CD14-positive monocyte (primary cell): ENCODE measurements at regions not wholly inside any gene's neighbourhood (a gene's known extent, or its start where the extent isn't known, plus 50 kb on each side); places are given as distances from the start of the nearest gene placed in this dataset.

Source experiments
- DNase-seq, 3 donors: peaks; one replicate each; pipeline ENCODE4 v3.0.0-alpha.2; 2011 to 2022
- H2AFZ ChIP-seq: 2 replicates; pipeline ENCODE4 v1.6.0; 2012; ENCODE audit warnings: mild to moderate bottlenecking, low read depth, low read length, inconsistent platforms; ENCODE audit not compliant: insufficient read depth, poor library complexity, severe bottlenecking
- H3K27ac ChIP-seq, 2 donors: 1 replicate in 1 of 2; 2 replicates in 1 of 2; pipeline ENCODE4 v1.5.1; 2012 to 2013; ENCODE audit warnings: low read length in 2 of 2, control low read depth in 1 of 2, inconsistent platforms in 1 of 2, low read depth in 1 of 2, mild to moderate bottlenecking in 1 of 2
- H3K27me3 ChIP-seq, 2 donors: one replicate each; pipeline versions ENCODE4 v1.6.0 to v1.6.1; 2011 to 2013; ENCODE audit warnings: low read length in 2 of 2; ENCODE audit not compliant: control insufficient read depth in 2 of 2, insufficient read depth in 2 of 2
- H3K36me3 ChIP-seq, 2 donors: replicated peaks in 1 of 2; 1 replicate in 1 of 2; 2 replicates in 1 of 2; pipeline versions ENCODE4 v1.5.1 to v1.6.1; 2012 to 2013; ENCODE audit warnings: low read length in 2 of 2, control low read depth in 1 of 2, inconsistent platforms in 1 of 2, mild to moderate bottlenecking in 1 of 2; ENCODE audit not compliant: insufficient read depth in 2 of 2, control insufficient read depth in 1 of 2
- H3K4me1 ChIP-seq, 2 donors: 1 replicate in 1 of 2; 2 replicates in 1 of 2; pipeline versions ENCODE4 v1.5.1 to v1.6.1; 2012 to 2013; ENCODE audit warnings: low read length in 2 of 2, control low read depth in 1 of 2, inconsistent platforms in 1 of 2, mild to moderate bottlenecking in 1 of 2, moderate library complexity in 1 of 2; ENCODE audit not compliant: insufficient read depth in 2 of 2, control insufficient read depth in 1 of 2
- H3K4me2 ChIP-seq: replicated peaks from 2 replicates; pipeline ENCODE3; 2012; ENCODE audit warnings: low read length, moderate library complexity, mild to moderate bottlenecking; ENCODE audit not compliant: poor library complexity, severe bottlenecking; ENCODE audit errors: extremely low read depth
- H3K4me3 ChIP-seq, 3 experiments: fragments of 200-600 bp in 1 of 3; sonication (generic) in 1 of 3; replicated peaks in 1 of 3; 1 replicate in 2 of 3; 2 replicates in 1 of 3; pipeline ENCODE4 v1.5.1; 2011 to 2013; ENCODE audit warnings: low read length in 3 of 3, mild to moderate bottlenecking in 3 of 3, control low read depth in 2 of 3, low read depth in 2 of 3, inconsistent platforms in 1 of 3, moderate library complexity in 1 of 3
- H3K79me2 ChIP-seq: 2 replicates; pipeline ENCODE4 v1.6.0; 2012; ENCODE audit warnings: mild to moderate bottlenecking, control low read depth, inconsistent platforms, low read length, moderate library complexity; ENCODE audit not compliant: insufficient read depth
- H3K9ac ChIP-seq: 2 replicates; pipeline ENCODE4 v1.6.0; 2017; ENCODE audit warnings: low read length, mild to moderate bottlenecking; ENCODE audit not compliant: insufficient read depth, poor library complexity, severe bottlenecking
- H3K9me3 ChIP-seq, 2 donors: replicated peaks in 1 of 2; 1 replicate in 1 of 2; 2 replicates in 1 of 2; pipeline versions ENCODE4 v1.5.1 to v1.6.1; 2012 to 2013; ENCODE audit warnings: low read length in 2 of 2, control low read depth in 1 of 2; ENCODE audit not compliant: control insufficient read depth in 1 of 2, insufficient read depth in 1 of 2
- H4K20me1 ChIP-seq: 2 replicates; pipeline ENCODE4 v1.6.0; 2012; ENCODE audit warnings: mild to moderate bottlenecking, low read length, control low read depth, moderate library complexity; ENCODE audit not compliant: insufficient read depth
- H3K27ac Mint-ChIP-seq, 7 donors: one replicate each; pipeline ENCODE4 v1.8.0; 2020; ENCODE audit warnings: mild to moderate bottlenecking in 7 of 7, mixed read lengths in 7 of 7, moderate library complexity in 6 of 7, inconsistent platforms in 2 of 7
- H3K27me3 Mint-ChIP-seq, 3 donors: one replicate each; pipeline ENCODE4 v1.8.0; 2021 to 2022; ENCODE audit warnings: low read depth in 3 of 3, mild to moderate bottlenecking in 3 of 3, mixed read lengths in 3 of 3, moderate library complexity in 3 of 3, inconsistent platforms in 1 of 3
- H3K36me3 Mint-ChIP-seq, 2 donors: one replicate each; pipeline ENCODE4 v1.8.0; 2020; ENCODE audit warnings: mixed read lengths in 2 of 2, inconsistent platforms in 1 of 2, mild to moderate bottlenecking in 1 of 2
- H3K4me1 Mint-ChIP-seq: one replicate; pipeline ENCODE4 v1.8.0; 2020; ENCODE audit warnings: mild to moderate bottlenecking, mixed read lengths
- H3K4me3 Mint-ChIP-seq, 2 donors: one replicate each; pipeline ENCODE4 v1.8.0; 2020; ENCODE audit warnings: mild to moderate bottlenecking in 2 of 2, mixed read lengths in 2 of 2, moderate library complexity in 1 of 2
- H3K9me3 Mint-ChIP-seq, 7 donors: one replicate each; pipeline ENCODE4 v1.8.0; 2020 to 2022; ENCODE audit warnings: mixed read lengths in 7 of 7, mild to moderate bottlenecking in 6 of 7, moderate library complexity in 6 of 7, inconsistent platforms in 2 of 7
- WGBS: methylation state at CpG from one replicate; pipeline ENCODE4 v1.1.5; 2013; ENCODE audit warnings: missing lambda C conversion rate; ENCODE audit not compliant: insufficient coverage; 5-methylcytosine and 5-hydroxymethylcytosine counted together
- intact Hi-C, 2 donors: fragments of 100-400 bp; cut with micrococcal nuclease; formaldehyde crosslinking; loops; one replicate each; pipeline versions ENCODE4 v1.15.0 to v1.15.1; 2023
- TF ChIP-seq, protein P1 (sequence below): fragments of 200-600 bp; IDR thresholded peaks from one replicate; pipeline ENCODE4 v1.8.0; 2022; ENCODE audit warnings: antibody characterized with exemption, mild to moderate bottlenecking

DNA sequence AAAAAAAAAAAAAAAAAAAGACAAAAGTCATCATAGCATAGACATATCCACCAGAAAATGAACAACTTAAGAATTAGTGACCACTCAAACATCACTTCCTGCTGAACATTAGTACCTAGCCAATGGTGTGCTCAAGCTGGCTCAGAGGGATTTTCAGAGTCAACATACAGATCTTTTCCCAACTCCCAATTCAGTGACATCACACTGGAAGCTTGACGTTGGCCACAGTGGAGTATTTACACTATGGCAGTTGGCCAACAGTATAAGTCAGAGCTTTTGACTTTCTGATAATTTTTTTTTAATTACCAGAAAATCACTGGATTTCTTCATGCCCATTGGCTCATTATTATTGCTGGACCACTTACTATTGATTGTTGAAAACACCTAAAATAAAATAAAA, 383.5 kb downstream of the ARHGEF28 start:
- no peak for DNase-seq
- no peaks in the 10 kb centered on the region for H3K9me3 ChIP-seq
- H3K4me3 Mint-ChIP-seq = no peak overlapping the region
- no peaks in the 10 kb centered on the region for H3K27me3 ChIP-seq
- H3K36me3 Mint-ChIP-seq = no peaks in the 10 kb centered on the region
- H3K79me2 ChIP-seq = no peaks in the 10 kb centered on the region
- peaks cover 0 to 5% (median 3%) of the 10 kb centered on the region in 7 donors for H3K9me3 Mint-ChIP-seq
- no peaks in the 10 kb centered on the region for H3K4me1 ChIP-seq
- TF ChIP-seq, protein P1, sequence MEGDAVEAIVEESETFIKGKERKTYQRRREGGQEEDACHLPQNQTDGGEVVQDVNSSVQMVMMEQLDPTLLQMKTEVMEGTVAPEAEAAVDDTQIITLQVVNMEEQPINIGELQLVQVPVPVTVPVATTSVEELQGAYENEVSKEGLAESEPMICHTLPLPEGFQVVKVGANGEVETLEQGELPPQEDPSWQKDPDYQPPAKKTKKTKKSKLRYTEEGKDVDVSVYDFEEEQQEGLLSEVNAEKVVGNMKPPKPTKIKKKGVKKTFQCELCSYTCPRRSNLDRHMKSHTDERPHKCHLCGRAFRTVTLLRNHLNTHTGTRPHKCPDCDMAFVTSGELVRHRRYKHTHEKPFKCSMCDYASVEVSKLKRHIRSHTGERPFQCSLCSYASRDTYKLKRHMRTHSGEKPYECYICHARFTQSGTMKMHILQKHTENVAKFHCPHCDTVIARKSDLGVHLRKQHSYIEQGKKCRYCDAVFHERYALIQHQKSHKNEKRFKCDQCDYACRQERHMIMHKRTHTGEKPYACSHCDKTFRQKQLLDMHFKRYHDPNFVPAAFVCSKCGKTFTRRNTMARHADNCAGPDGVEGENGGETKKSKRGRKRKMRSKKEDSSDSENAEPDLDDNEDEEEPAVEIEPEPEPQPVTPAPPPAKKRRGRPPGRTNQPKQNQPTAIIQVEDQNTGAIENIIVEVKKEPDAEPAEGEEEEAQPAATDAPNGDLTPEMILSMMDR = no peak
- H4K20me1 ChIP-seq = no peaks in the 10 kb centered on the region
- no peak overlapping the region for H2AFZ ChIP-seq
- no peak overlapping the region for H3K27ac Mint-ChIP-seq
- H3K27me3 Mint-ChIP-seq = peaks cover 0 to 5% (median 3%) of the 10 kb centered on the region in 3 donors
- H3K4me3 ChIP-seq = no peak overlapping the region
- H3K9ac ChIP-seq = no peak overlapping the region
- no peak overlapping the region for H3K27ac ChIP-seq
- no peaks in the 10 kb centered on the region for H3K36me3 ChIP-seq
- intact Hi-C loops = no loop called here
- H3K4me1 Mint-ChIP-seq = no peaks in the 10 kb centered on the region
- WGBS = no CpG with 5 or more reads among the region's 1 CpG
- H3K4me2 ChIP-seq = no peak overlapping the region

DNA sequence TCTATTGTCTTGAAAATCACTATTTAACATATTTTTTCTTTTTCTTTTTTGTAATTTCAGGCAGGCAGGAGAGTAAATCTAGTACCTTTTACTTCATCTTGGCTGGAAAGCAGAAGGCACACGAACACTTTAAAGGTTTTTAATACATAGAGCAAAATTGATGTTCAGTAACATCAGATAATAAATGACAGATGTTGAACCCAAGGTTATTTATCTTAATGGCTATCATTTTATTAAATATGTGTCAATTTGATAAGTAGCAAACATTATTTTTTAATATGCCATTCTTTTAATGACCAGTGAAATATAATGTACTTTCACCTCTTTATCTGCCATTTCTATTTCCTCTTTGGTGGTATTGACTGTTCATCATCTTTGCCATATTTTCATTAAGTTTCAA, 381.2 kb downstream of the ARHGEF28 start:
- H3K27ac ChIP-seq = no peak overlapping the region
- H3K4me2 ChIP-seq = no peak overlapping the region
- intact Hi-C loops = no loop called here
- no peaks in the 10 kb centered on the region for H3K4me1 ChIP-seq
- H3K9me3 ChIP-seq = no peaks in the 10 kb centered on the region
- H3K4me3 ChIP-seq = no peak overlapping the region
- Mint-ChIP-seq H3K9me3 (peaks cover 0 to 8% (median 3%) of the 10 kb centered on the region in 7 donors), H3K27ac (no peak overlapping the region), H3K27me3 (peaks cover 0 to 5% (median 5%) of the 10 kb centered on the region in 3 donors), H3K4me3 (no peak overlapping the region), H3K36me3 (no peaks in the 10 kb centered on the region), H3K4me1 (no peaks in the 10 kb centered on the region)
- no peaks in the 10 kb centered on the region for H3K27me3 ChIP-seq
- WGBS = no CpG with 5 or more reads among the region's 1 CpG
- no peaks in the 10 kb centered on the region for H3K79me2 ChIP-seq
- no peak overlapping the region for H2AFZ ChIP-seq
- no peak for DNase-seq
- no peak overlapping the region for H3K9ac ChIP-seq
- no peaks in the 10 kb centered on the region for H4K20me1 ChIP-seq
- TF ChIP-seq, protein P1 = no peak
- H3K36me3 ChIP-seq = no peaks in the 10 kb centered on the region
